ENCODE measurements at regions not wholly inside any gene's neighbourhood (a gene's known extent, or its start where the extent isn't known, plus 50 kb on each side); places are given as distances from the start of the nearest gene placed in this dataset.

DNA sequence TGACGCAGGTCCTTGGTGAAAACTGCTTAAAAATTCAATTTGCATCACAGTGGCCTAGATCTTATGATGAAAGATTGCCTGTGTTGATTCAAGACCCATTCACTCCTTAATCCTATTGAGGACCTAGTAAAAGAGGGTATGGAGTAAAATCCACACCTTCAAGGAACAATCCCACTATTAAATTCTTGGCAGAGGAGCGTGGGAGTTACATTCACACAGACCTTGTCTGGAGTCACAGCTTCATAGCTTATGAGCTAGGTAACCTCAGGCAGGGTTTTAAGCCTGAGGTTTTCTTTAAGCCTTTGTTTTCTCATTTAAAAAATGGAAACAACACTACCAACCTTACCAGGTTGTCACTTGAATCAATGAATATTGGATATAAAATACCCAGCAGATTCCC is 566.5 kb upstream of the ZNF462 start:
- TF ChIP-seq CTCF (IDR thresholded peaks at IDR 0.05; ENCODE audit: low read depth, low read length, missing input control), result no peak
- TF ChIP-seq HNF4A (conservative IDR thresholded peaks at IDR 0.05), result no peak
- TF ChIP-seq EGR1 (IDR thresholded peaks at IDR 0.05; ENCODE audit: low read depth in 2 of 2), result no peak
- TF ChIP-seq FOXA2 (IDR thresholded peaks at IDR 0.05), result no peak
- no peak for TF ChIP-seq TAF1 (conservative IDR thresholded peaks at IDR 0.05)
- no peak for TF ChIP-seq FOXA1 (IDR thresholded peaks at IDR 0.05)
- TF ChIP-seq SP1 (IDR thresholded peaks at IDR 0.05), result no peak

Measured in liver (tissue), 3 donors.